ENCODE measurements at regions not wholly inside any gene's neighbourhood (a gene's known extent, or its start where the extent isn't known, plus 50 kb on each side); places are given as distances from the start of the nearest gene placed in this dataset.

DNA sequence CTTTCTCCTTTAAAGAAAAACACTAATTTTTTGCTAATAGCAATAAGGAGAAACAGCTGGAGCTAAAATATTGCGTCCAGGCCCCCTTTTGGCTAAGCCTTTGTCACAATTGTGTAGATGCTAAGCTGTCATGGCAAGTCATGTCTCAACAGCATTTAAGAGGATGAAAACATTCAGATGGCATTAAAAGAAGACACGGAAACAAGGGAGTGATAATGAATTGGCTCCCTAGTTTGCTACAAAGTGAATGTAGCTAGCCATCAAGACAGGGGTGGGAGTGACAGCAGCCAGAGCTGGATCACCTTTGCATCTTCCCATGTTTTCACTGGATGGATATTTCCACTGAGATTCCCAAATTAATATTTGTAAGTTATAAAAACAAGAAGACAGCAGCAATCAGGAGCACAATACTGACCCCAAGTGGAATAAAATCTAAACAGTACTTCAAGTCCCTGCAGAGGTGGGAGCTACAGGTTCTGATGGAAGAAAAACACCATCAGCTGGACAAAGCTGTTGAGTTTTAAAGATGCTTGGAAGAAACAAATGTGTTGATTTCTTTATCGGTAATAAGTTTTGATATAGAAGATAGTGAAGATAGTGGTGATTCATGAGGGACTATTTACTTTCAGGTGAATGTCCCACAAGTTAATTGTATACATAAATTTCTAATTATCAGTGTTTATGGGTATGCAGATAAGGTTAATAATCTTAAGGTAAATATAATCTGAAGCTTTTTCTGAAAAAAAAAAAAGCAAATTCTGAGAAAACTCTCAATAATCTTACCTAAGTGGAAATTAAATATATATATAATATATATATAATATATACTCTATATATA is 129.4 kb downstream of the SLC16A9 start:
- Histone ChIP-seq H3K9me3 (replicated peaks; ENCODE audit: control insufficient read depth, insufficient read depth, low read depth, low read length) (no peaks in the 10 kb centered on the region), H3K4me3 (no peak overlapping the region), H3K27ac (ENCODE audit: extremely low read depth, low read depth, low read length) (no peak overlapping the region), H3K9ac (ENCODE audit: insufficient read depth in 1 of 2, low read depth in 2 of 2, low read length in 2 of 2) (no peak overlapping the region), H2AFZ (ENCODE audit: low read depth, low read length) (no peak overlapping the region), H4K20me1 (replicated peaks; ENCODE audit: control insufficient read depth, insufficient read depth, low read length) (no peaks in the 10 kb centered on the region), H3K4me2 (ENCODE audit: insufficient read depth, low read length) (no peak overlapping the region), H3K4me1 (replicated peaks in 1 of 2; ENCODE audit: control insufficient read depth in 2 of 2, insufficient read depth in 2 of 2, low read length in 2 of 2) (no peaks in the 10 kb centered on the region), H3K27me3 (ENCODE audit: control insufficient read depth in 2 of 2, insufficient read depth in 2 of 2, low read length in 2 of 2) (no peaks in the 10 kb centered on the region), H3K9me1 (ENCODE audit: control insufficient read depth, insufficient read depth, low read length) (no peaks in the 10 kb centered on the region), H3K79me2 (ENCODE audit: control insufficient read depth, insufficient read depth, low read length) (no peaks in the 10 kb centered on the region), H3K36me3 (ENCODE audit: control insufficient read depth, insufficient read depth, low read length) (no peaks in the 10 kb centered on the region)
- CTCF ChIA-PET (ENCODE audit: low intra/inter-chr PET ratio): interaction anchor here (1.0 kb wide), 1 partner anchor 340 kb away, joined by 3 read pairs; no protein-coding TSS in a partner anchor
- POLR2A ChIA-PET: interaction anchor here (0.6 kb wide), 2 partner anchors 9 to 234 kb away, joined by 3 read pairs; no protein-coding TSS in a partner anchor
- ATAC-seq (no peak), FAIRE-seq (no peak), DNase-seq (ENCODE audit: extremely low read depth in 1 of 4, low spot score in 3 of 4) (peak in 1 of 4 experiments; percentile 6)
- in situ Hi-C loops (cut with MboI): no loop called here
- WGBS (ENCODE audit: insufficient coverage, low coverage, missing lambda C conversion rate): 0% methylated on average over 3 of the region's 3 CpGs
- BruUV-seq (replicated peaks): no TSS peak
- intact Hi-C loops (cut with micrococcal nuclease): no loop called here
- no peak for TF ChIP-seq DIDO1 (tag; IDR thresholded peaks at IDR 0.05; ENCODE audit: low read depth)
- TF ChIP-seq TAF9B (IDR thresholded peaks at IDR 0.05; ENCODE audit: partially characterized antibody): no peak
- no peak for TF ChIP-seq ZNF224 (CRISPR knock-in tag; IDR thresholded peaks at IDR 0.05)
- TF ChIP-seq DPF2 (IDR thresholded peaks at IDR 0.05): no peak
- TF ChIP-seq FOXK2 (conservative IDR thresholded peaks at IDR 0.05 in 1 of 2, IDR thresholded peaks at IDR 0.05 in 1 of 2; ENCODE audit: low read depth in 2 of 2): no peak
- TF ChIP-seq GABPB2 (CRISPR knock-in tag; conservative IDR thresholded peaks at IDR 0.05): no peak
- TF ChIP-seq ZNF766 (CRISPR knock-in tag; conservative IDR thresholded peaks at IDR 0.05): no peak
- TF ChIP-seq NELFE (IDR thresholded peaks at IDR 0.05; ENCODE audit: insufficient read depth, insufficient read length): no peak
- TF ChIP-seq RFX7 (CRISPR knock-in tag; IDR thresholded peaks at IDR 0.05): no peak
- TF ChIP-seq, protein P1, sequence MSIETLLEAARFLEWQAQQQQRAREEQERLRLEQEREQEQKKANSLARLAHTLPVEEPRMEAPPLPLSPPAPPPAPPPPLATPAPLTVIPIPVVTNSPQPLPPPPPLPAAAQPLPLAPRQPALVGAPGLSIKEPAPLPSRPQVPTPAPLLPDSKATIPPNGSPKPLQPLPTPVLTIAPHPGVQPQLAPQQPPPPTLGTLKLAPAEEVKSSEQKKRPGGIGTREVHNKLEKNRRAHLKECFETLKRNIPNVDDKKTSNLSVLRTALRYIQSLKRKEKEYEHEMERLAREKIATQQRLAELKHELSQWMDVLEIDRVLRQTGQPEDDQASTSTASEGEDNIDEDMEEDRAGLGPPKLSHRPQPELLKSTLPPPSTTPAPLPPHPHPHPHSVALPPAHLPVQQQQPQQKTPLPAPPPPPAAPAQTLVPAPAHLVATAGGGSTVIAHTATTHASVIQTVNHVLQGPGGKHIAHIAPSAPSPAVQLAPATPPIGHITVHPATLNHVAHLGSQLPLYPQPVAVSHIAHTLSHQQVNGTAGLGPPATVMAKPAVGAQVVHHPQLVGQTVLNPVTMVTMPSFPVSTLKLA (conservative IDR thresholded peaks at IDR 0.05): no peak
- no peak for TF ChIP-seq POLR2AphosphoS2 (IDR thresholded peaks at IDR 0.05; ENCODE audit: low read length)
- TF ChIP-seq ZNF583 (CRISPR knock-in tag; IDR thresholded peaks at IDR 0.05): no peak
- no peak for TF ChIP-seq SMAD1 (IDR thresholded peaks at IDR 0.05; ENCODE audit: low read depth, low read length, partially characterized antibody)
- TF ChIP-seq OTX1 (CRISPR knock-in tag; IDR thresholded peaks at IDR 0.05): no peak
- TF ChIP-seq, protein P2, sequence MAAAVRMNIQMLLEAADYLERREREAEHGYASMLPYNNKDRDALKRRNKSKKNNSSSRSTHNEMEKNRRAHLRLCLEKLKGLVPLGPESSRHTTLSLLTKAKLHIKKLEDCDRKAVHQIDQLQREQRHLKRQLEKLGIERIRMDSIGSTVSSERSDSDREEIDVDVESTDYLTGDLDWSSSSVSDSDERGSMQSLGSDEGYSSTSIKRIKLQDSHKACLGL (CRISPR knock-in tag; IDR thresholded peaks at IDR 0.05; ENCODE audit: borderline replicate concordance, poor library complexity, severe bottlenecking): no peak
- TF ChIP-seq, protein P3, sequence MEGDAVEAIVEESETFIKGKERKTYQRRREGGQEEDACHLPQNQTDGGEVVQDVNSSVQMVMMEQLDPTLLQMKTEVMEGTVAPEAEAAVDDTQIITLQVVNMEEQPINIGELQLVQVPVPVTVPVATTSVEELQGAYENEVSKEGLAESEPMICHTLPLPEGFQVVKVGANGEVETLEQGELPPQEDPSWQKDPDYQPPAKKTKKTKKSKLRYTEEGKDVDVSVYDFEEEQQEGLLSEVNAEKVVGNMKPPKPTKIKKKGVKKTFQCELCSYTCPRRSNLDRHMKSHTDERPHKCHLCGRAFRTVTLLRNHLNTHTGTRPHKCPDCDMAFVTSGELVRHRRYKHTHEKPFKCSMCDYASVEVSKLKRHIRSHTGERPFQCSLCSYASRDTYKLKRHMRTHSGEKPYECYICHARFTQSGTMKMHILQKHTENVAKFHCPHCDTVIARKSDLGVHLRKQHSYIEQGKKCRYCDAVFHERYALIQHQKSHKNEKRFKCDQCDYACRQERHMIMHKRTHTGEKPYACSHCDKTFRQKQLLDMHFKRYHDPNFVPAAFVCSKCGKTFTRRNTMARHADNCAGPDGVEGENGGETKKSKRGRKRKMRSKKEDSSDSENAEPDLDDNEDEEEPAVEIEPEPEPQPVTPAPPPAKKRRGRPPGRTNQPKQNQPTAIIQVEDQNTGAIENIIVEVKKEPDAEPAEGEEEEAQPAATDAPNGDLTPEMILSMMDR (IDR thresholded peaks at IDR 0.05 in 2 of 3, conservative IDR thresholded peaks at IDR 0.05 in 1 of 3; ENCODE audit: insufficient read depth in 2 of 3, low read depth in 1 of 3, low read length in 3 of 3): peak in 2 of 3 experiments; percentile 19 to 36; a peak in 2 of 6 replicates
- no peak for TF ChIP-seq NFIC (IDR thresholded peaks at IDR 0.05)
- TF ChIP-seq RAD21 (CRISPR knock-in tag; conservative IDR thresholded peaks at IDR 0.05 in 1 of 2, IDR thresholded peaks at IDR 0.05 in 1 of 2): peak in 1 of 2 experiments; percentile 47; a peak in 2 of 4 replicates
